SU-DHL-6 (cell line): ENCODE measurements at regions not wholly inside any gene's neighbourhood (a gene's known extent, or its start where the extent isn't known, plus 50 kb on each side); places are given as distances from the start of the nearest gene placed in this dataset.

Experiments used
- CTCF ChIP-seq: fragments of 200-600 bp; sonication (generic); IDR thresholded peaks from one replicate; pipeline ENCODE4 v1.5.1; 2017; ENCODE audit warnings: antibody characterized with exemption, mild to moderate bottlenecking, low read length, moderate library complexity; ENCODE audit not compliant: insufficient read depth, poor library complexity, severe bottlenecking
- EZH2phosphoT487 ChIP-seq: fragments of 200-600 bp; sonication (generic), shearing (Covaris generic); conservative IDR thresholded peaks from 2 replicates; pipeline ENCODE4 v1.6.1; 2018; ENCODE audit warnings: mild to moderate bottlenecking, antibody characterized with exemption, low read length, moderate library complexity, mixed read lengths

GRCh38 chr4:189440716-189441115 lies 500.0 kb upstream of the FRG1 start:
- no peak for TF ChIP-seq EZH2phosphoT487
- TF ChIP-seq CTCF: no peak
